Neutrophil (primary cell): ENCODE measurements at regions not wholly inside any gene's neighbourhood (a gene's known extent, or its start where the extent isn't known, plus 50 kb on each side); places are given as distances from the start of the nearest gene placed in this dataset.

Experiments
- H3K27ac ChIP-seq: fragments of 200-600 bp; sonication (generic); 2 replicates; pipeline ENCODE4 v1.5.1; 2016; ENCODE audit warnings: mild to moderate bottlenecking, moderate library complexity
- H3K27me3 ChIP-seq: fragments of 200-600 bp; sonication (generic); 2 replicates; pipeline ENCODE4 v1.6.0; 2016; ENCODE audit warnings: mild to moderate bottlenecking
- H3K36me3 ChIP-seq: fragments of 200-600 bp; sonication (generic); 2 replicates; pipeline ENCODE4 v1.5.1; 2017
- H3K4me1 ChIP-seq, 2 experiments: fragments of 200-600 bp in 1 of 2; sonication (generic) in 1 of 2; 1 replicate in 1 of 2; 2 replicates in 1 of 2; pipeline versions ENCODE4 v1.5.1 to v1.6.1; 2013 to 2016; ENCODE audit warnings: low read depth in 1 of 2, low read length in 1 of 2, mild to moderate bottlenecking in 1 of 2, moderate library complexity in 1 of 2; ENCODE audit not compliant: control insufficient read depth in 1 of 2, insufficient read depth in 1 of 2
- H3K4me3 ChIP-seq, 2 experiments: fragments of 200-600 bp in 1 of 2; sonication (generic) in 1 of 2; 1 replicate in 1 of 2; 2 replicates in 1 of 2; pipeline ENCODE4 v1.5.1; 2013 to 2016; ENCODE audit warnings: low read depth in 1 of 2, low read length in 1 of 2, mild to moderate bottlenecking in 1 of 2, moderate library complexity in 1 of 2
- H3K9me3 ChIP-seq: fragments of 200-600 bp; sonication (generic); 2 replicates; pipeline ENCODE4 v1.5.1; 2016
- CTCF ChIP-seq: fragments of 200-600 bp; sonication (generic); IDR thresholded peaks from 2 replicates; pipeline ENCODE4 v1.5.1; 2016; ENCODE audit warnings: antibody characterized with exemption

DNA sequence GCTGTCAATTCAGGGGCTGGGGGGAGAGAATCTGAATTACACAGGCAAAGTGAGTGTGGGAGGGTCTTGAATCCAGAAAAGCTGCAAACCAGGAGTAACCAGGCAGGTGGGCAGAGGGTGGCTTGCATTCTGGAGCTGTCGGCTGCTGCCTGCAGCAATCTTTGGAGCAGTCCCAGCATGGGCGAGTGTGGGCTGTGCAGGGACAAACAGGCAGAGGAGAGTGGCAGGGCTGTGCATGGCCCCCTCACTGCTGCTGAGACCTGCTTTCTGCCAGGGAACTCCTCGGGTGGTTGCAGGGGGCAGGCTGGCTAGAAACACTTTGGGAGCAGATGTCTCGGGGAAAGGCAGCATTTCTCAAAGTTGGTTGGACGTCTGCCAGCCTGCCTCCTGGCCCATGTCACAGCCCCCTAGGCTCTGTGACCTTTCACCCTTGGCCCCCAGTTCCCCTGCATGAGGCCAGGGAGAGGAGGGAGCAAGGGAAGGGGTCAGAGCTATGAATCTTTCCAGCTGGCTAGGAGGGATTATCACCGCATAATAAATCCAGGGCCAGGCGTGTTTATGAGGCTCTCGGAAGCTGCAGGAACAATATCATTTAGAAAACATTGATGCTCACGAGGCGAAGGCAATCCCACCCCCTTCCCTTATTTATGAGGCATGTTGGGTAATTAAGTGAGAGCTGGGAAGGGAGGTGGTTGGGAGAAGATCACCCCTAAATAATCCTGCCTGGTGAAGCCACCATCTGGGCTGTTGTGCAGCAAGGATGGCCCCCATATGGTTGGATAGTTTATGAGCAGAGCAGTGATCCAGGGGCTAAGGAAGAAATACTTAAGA, 212.3 kb upstream of the NCAM1 start:
- no peak overlapping the region for H3K4me3 ChIP-seq
- no peak overlapping the region for H3K27ac ChIP-seq
- no peaks in the 10 kb centered on the region for H3K4me1 ChIP-seq
- no peaks in the 10 kb centered on the region for H3K27me3 ChIP-seq
- TF ChIP-seq CTCF = no peak
- no peaks in the 10 kb centered on the region for H3K9me3 ChIP-seq
- no peaks in the 10 kb centered on the region for H3K36me3 ChIP-seq

DNA sequence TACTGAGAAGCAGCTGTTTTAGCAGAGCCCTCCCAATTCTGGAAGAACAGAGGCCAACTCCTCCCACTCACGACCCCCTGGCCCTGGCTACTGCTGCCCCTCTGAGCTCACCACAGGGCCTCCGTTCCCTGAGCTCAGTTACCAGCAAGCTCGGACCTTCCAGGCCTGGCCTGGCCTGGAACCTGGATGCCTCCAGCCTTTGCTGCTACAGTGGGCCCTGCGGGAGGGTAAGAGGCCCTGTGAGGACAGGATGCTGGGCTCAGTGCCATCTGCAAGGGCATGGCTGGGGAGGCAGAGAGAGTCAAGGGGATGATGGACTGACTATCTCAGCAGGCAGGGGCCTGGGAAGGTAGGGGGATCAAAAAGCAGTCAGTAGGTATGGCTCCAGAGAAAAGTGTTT, 209.9 kb upstream of the NCAM1 start:
- H3K27me3 ChIP-seq = no peaks in the 10 kb centered on the region
- H3K4me3 ChIP-seq = no peak overlapping the region
- H3K9me3 ChIP-seq = no peaks in the 10 kb centered on the region
- H3K27ac ChIP-seq = no peak overlapping the region
- no peaks in the 10 kb centered on the region for H3K36me3 ChIP-seq
- no peaks in the 10 kb centered on the region for H3K4me1 ChIP-seq
- TF ChIP-seq CTCF = no peak

- Histone ChIP-seq H3K4me3 (no peak overlapping the region), H3K36me3 (no peaks in the 10 kb centered on the region), H3K27ac (no peak overlapping the region), H3K27me3 (no peaks in the 10 kb centered on the region), H3K4me1 (no peaks in the 10 kb centered on the region), H3K9me3 (no peaks in the 10 kb centered on the region)
- no peak for TF ChIP-seq CTCF
Observed at GRCh38 chr11:112751772-112752171, 209.4 kb upstream of the NCAM1 start.

GRCh38 chr11:112752563-112752962, 208.7 kb upstream of the NCAM1 start:
- Histone ChIP-seq H3K4me3 (no peak overlapping the region), H3K27ac (no peak overlapping the region), H3K36me3 (no peaks in the 10 kb centered on the region), H3K27me3 (no peaks in the 10 kb centered on the region), H3K4me1 (no peaks in the 10 kb centered on the region), H3K9me3 (no peaks in the 10 kb centered on the region)
- no peak for TF ChIP-seq CTCF

DNA sequence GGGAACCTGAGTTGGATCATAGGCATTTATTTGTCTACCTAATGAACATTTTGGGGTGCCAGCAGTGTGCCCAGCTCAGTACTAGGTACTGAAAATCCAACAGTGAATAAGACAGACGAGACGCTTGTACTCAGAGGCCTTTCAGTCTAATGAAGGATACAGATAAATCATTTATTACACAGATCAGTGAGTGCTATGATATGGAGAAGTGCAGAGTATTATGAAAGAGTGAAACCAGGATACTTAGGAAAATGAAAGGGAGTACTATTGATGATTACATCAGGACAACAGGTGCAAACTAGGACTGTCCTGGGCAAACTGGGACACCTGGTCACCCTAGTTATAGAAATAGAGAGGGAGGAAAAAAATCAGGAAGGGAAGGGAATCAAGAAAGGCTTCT, 207.5 kb upstream of the NCAM1 start:
- H3K9me3 ChIP-seq = no peaks in the 10 kb centered on the region
- H3K4me1 ChIP-seq = no peaks in the 10 kb centered on the region
- H3K27ac ChIP-seq = no peak overlapping the region
- no peak for TF ChIP-seq CTCF
- H3K4me3 ChIP-seq = no peak overlapping the region
- H3K36me3 ChIP-seq = no peaks in the 10 kb centered on the region
- H3K27me3 ChIP-seq = no peaks in the 10 kb centered on the region
